K562 (cell line): ENCODE measurements at regions not wholly inside any gene's neighbourhood (a gene's known extent, or its start where the extent isn't known, plus 50 kb on each side); places are given as distances from the start of the nearest gene placed in this dataset.

Experiments used
- ATF3 ChIP-seq, 2 experiments: fragments of 450-650 bp in 1 of 2; sonication (generic) in 1 of 2; formaldehyde crosslinking in 1 of 2; IDR thresholded peaks in 1 of 2; conservative IDR thresholded peaks in 1 of 2; 2 replicates each; pipeline versions ENCODE4 v1.6.1 to v1.8.1; 2016 to 2023; ENCODE audit warnings: mild to moderate bottlenecking in 2 of 2, moderate library complexity in 2 of 2, inconsistent platforms in 1 of 2, missing genetic modification reagents in 1 of 2
- ATF7 ChIP-seq: fragments of 450-650 bp; IDR thresholded peaks from 2 replicates; pipeline ENCODE4 v1.7.1; 2014; ENCODE audit warnings: mild to moderate bottlenecking, moderate library complexity
- CHAMP1 ChIP-seq: fragments of 450-650 bp; IDR thresholded peaks from 2 replicates; pipeline ENCODE4 v1.6.1; 2016; ENCODE audit warnings: mild to moderate bottlenecking
- HMBOX1 ChIP-seq: sonication (generic); IDR thresholded peaks from 2 replicates; pipeline ENCODE4 v1.6.1; 2016
- ID3 ChIP-seq, 2 experiments: fragments of 250-450 bp in 1 of 2; fragments of 450-650 bp in 1 of 2; sonication (Bioruptor Pico) in 1 of 2; IDR thresholded peaks; 2 replicates each; pipeline versions ENCODE4 v1.6.1 to v1.8.0; 2016 to 2021; ENCODE audit warnings: mild to moderate bottlenecking in 2 of 2, moderate library complexity in 2 of 2, missing compliant biosample characterization in 1 of 2, missing genetic modification characterization in 1 of 2
- MCM2 ChIP-seq: fragments of 450-650 bp; IDR thresholded peaks from 2 replicates; pipeline ENCODE4 v1.6.1; 2017; ENCODE audit warnings: low read depth, mild to moderate bottlenecking
- RBFOX2 ChIP-seq: fragments of 200-400 bp; formaldehyde crosslinking; IDR thresholded peaks from 2 replicates; pipeline ENCODE4 v1.6.1; 2017; ENCODE audit warnings: low read depth, mild to moderate bottlenecking, low read length, moderate library complexity
- SPI1 ChIP-seq: IDR thresholded peaks from 2 replicates; pipeline ENCODE4 v1.6.1; 2011; ENCODE audit warnings: low read depth, low read length, control low read depth, borderline replicate concordance
- TEAD1 ChIP-seq, 2 experiments: fragments of 450-650 bp in 1 of 2; sonication (generic) in 1 of 2; formaldehyde crosslinking; IDR thresholded peaks; 2 replicates each; pipeline versions ENCODE4 v1.4.0 to v1.8.0; 2020 to 2022; ENCODE audit warnings: mild to moderate bottlenecking in 2 of 2, missing genetic modification reagents in 1 of 2
- ZNF589 ChIP-seq: fragments of 200-800 bp; sonication (Bioruptor generic); IDR thresholded peaks from 2 replicates; pipeline ENCODE4 v1.6.1; 2016; ENCODE audit warnings: low read depth, missing genetic modification characterization, missing compliant biosample characterization

GRCh38 chr18:3340682-3341097 lies 78.8 kb downstream of the MYL12B start (continued):
- TF ChIP-seq CHAMP1 (no peak), ATF3 (IDR thresholded peaks at IDR 0.05) (peak; percentile 76), ATF3 (CRISPR knock-in tag; conservative IDR thresholded peaks at IDR 0.05) (no peak), ATF7 (peak; percentile 81), ZNF589 (CRISPR knock-in tag) (peak; percentile 41; the same call in 1 of the 2 replicates), ID3 (CRISPR knock-in tag; IDR thresholded peaks at IDR 0.05) (no peak), ID3 (tag; IDR thresholded peaks at IDR 0.05) (no peak), TEAD1 (CRISPR knock-in tag; IDR thresholded peaks at IDR 0.05) (no peak), RBFOX2 (no peak), HMBOX1 (peak; percentile 37; the same call in 1 of the 2 replicates), MCM2 (no peak), SPI1 (peak; percentile 56; the same call in 1 of the 2 replicates)
- TF ChIP-seq, all 486 proteins: peak for 17
